ENCODE measurements at regions not wholly inside any gene's neighbourhood (a gene's known extent, or its start where the extent isn't known, plus 50 kb on each side); places are given as distances from the start of the nearest gene placed in this dataset.

- 0 out of 2 replicates have a peak, but pooled peaks cover 1% of the 10 kb centered on the region for H3K27me3 ChIP-seq (replicated peaks; ENCODE audit: control insufficient read depth, insufficient read depth, low read length)
- no peaks in the 10 kb centered on the region for H3K36me3 ChIP-seq (ENCODE audit: control insufficient read depth, insufficient read depth, low read length)
- no peaks in the 10 kb centered on the region for H3K9me3 ChIP-seq
- CTCF ChIA-PET, result interaction anchor here (1.3 to 1.7 kb wide), 2 partner anchors 86 to 453 kb away, joined by 4 to 11 read pairs; no protein-coding TSS in a partner anchor
- intact Hi-C loops (cut with micrococcal nuclease; ENCODE audit: unreplicated experiment), result loop anchor here (1.0 kb wide), 4 partner anchors 86 to 453 kb away; no protein-coding TSS in a partner anchor
- Mint-ChIP-seq H3K36me3 (ENCODE audit: insufficient read depth, unreplicated experiment) (no peaks in the 10 kb centered on the region), H3K4me1 (ENCODE audit: low read depth, unreplicated experiment) (no peaks in the 10 kb centered on the region), H3K4me3 (ENCODE audit: unreplicated experiment) (no peak overlapping the region), H3K27me3 (ENCODE audit: insufficient read depth, unreplicated experiment) (peaks cover 10% of the 10 kb centered on the region), H3K27ac (ENCODE audit: unreplicated experiment) (no peak overlapping the region), H3K9me3 (ENCODE audit: unreplicated experiment) (no peaks in the 10 kb centered on the region)
- peak in 1 of 2 experiments; percentile 58 for DNase-seq
- no TSS peak for BruUV-seq (replicated peaks)
- H3K4me1 ChIP-seq, result no peaks in the 10 kb centered on the region
- POLR2A ChIA-PET, result no interaction called here
- TF ChIP-seq CTCF (IDR thresholded peaks at IDR 0.05; ENCODE audit: insufficient read depth in 1 of 2, low read depth in 1 of 2, low read length in 1 of 2, severe bottlenecking in 1 of 2, unreplicated experiment in 1 of 2), result peak; percentile 69 to 73
- H3K4me3 ChIP-seq (ENCODE audit: low read depth, low read length), result no peak overlapping the region
These were observed 96.7 kb upstream of the BACH2 start for GRCh38 chr6:90393232-90393884.

GRCh38 chr6:90390379-90390778 lies 93.7 kb upstream of the BACH2 start:
- Mint-ChIP-seq H3K9me3 (ENCODE audit: unreplicated experiment) (no peaks in the 10 kb centered on the region), H3K27me3 (ENCODE audit: insufficient read depth, unreplicated experiment) (peaks cover 9% of the 10 kb centered on the region), H3K36me3 (ENCODE audit: insufficient read depth, unreplicated experiment) (no peaks in the 10 kb centered on the region), H3K27ac (ENCODE audit: unreplicated experiment) (no peak overlapping the region), H3K4me3 (ENCODE audit: unreplicated experiment) (no peak overlapping the region), H3K4me1 (ENCODE audit: low read depth, unreplicated experiment) (no peaks in the 10 kb centered on the region)
- no TSS peak for BruUV-seq (replicated peaks)
- ChIA-PET POLR2A (no interaction called here), CTCF (no interaction called here)
- Histone ChIP-seq H3K4me1 (no peaks in the 10 kb centered on the region), H3K9me3 (no peaks in the 10 kb centered on the region), H3K27me3 (replicated peaks; ENCODE audit: control insufficient read depth, insufficient read depth, low read length) (peaks cover 1% of the 10 kb centered on the region; the same call in 1 of the 2 replicates), H3K4me3 (ENCODE audit: low read depth, low read length) (no peak overlapping the region), H3K36me3 (ENCODE audit: control insufficient read depth, insufficient read depth, low read length) (no peaks in the 10 kb centered on the region)
- TF ChIP-seq CTCF (IDR thresholded peaks at IDR 0.05; ENCODE audit: insufficient read depth in 1 of 2, low read depth in 1 of 2, low read length in 1 of 2, severe bottlenecking in 1 of 2, unreplicated experiment in 1 of 2), result no peak
- intact Hi-C loops (cut with micrococcal nuclease; ENCODE audit: unreplicated experiment), result no loop called here
- no peak for DNase-seq

GRCh38 chr6:90388395-90388794 lies 91.8 kb upstream of the BACH2 start:
- Mint-ChIP-seq H3K4me3 (ENCODE audit: unreplicated experiment) (no peak overlapping the region), H3K4me1 (ENCODE audit: low read depth, unreplicated experiment) (no peaks in the 10 kb centered on the region), H3K27ac (ENCODE audit: unreplicated experiment) (no peak overlapping the region), H3K27me3 (ENCODE audit: insufficient read depth, unreplicated experiment) (peaks cover 12% of the 10 kb centered on the region), H3K36me3 (ENCODE audit: insufficient read depth, unreplicated experiment) (no peaks in the 10 kb centered on the region), H3K9me3 (ENCODE audit: unreplicated experiment) (no peaks in the 10 kb centered on the region)
- H3K4me3 ChIP-seq (ENCODE audit: low read depth, low read length), result no peak overlapping the region
- H3K9me3 ChIP-seq, result no peaks in the 10 kb centered on the region
- ChIA-PET CTCF (no interaction called here), POLR2A (no interaction called here)
- no peak for TF ChIP-seq CTCF (IDR thresholded peaks at IDR 0.05; ENCODE audit: insufficient read depth in 1 of 2, low read depth in 1 of 2, low read length in 1 of 2, severe bottlenecking in 1 of 2, unreplicated experiment in 1 of 2)
- no TSS peak for BruUV-seq (replicated peaks)
- peaks cover 1% of the 10 kb centered on the region; the same call in 1 of the 2 replicates for H3K27me3 ChIP-seq (replicated peaks; ENCODE audit: control insufficient read depth, insufficient read depth, low read length)
- H3K4me1 ChIP-seq, result no peaks in the 10 kb centered on the region
- intact Hi-C loops (cut with micrococcal nuclease; ENCODE audit: unreplicated experiment), result no loop called here
- no peak for DNase-seq
- no peaks in the 10 kb centered on the region for H3K36me3 ChIP-seq (ENCODE audit: control insufficient read depth, insufficient read depth, low read length)

Data from Caco-2 (cell line).